Tibial nerve (tissue), 4 donors: ENCODE measurements at regions not wholly inside any gene's neighbourhood (a gene's known extent, or its start where the extent isn't known, plus 50 kb on each side); places are given as distances from the start of the nearest gene placed in this dataset.

Experiments
- CTCF ChIP-seq, 5 experiments: fragments of 200-600 bp in 3 of 5; fragments of 450-650 bp in 2 of 5; sonication (generic) in 3 of 5; IDR thresholded peaks; one replicate each; pipeline ENCODE4 v1.5.1; 2016 to 2019; ENCODE audit warnings: antibody characterized with exemption in 5 of 5, mild to moderate bottlenecking in 3 of 5, moderate library complexity in 2 of 5
- EP300 ChIP-seq, 2 donors: sonication (generic); formaldehyde crosslinking; IDR thresholded peaks; one replicate each; pipeline ENCODE4 v1.6.1; 2017; ENCODE audit warnings: antibody characterized with exemption in 2 of 2, mild to moderate bottlenecking in 1 of 2
- POLR2A ChIP-seq, 2 donors: fragments of 450-650 bp; IDR thresholded peaks; one replicate each; pipeline ENCODE4 v1.6.1; 2017; ENCODE audit warnings: antibody characterized with exemption in 2 of 2, mild to moderate bottlenecking in 2 of 2, moderate library complexity in 2 of 2

GRCh38 chr13:40490086-40490758, 176.2 kb downstream of the FOXO1 start:
- no peak for TF ChIP-seq CTCF (IDR thresholded peaks at IDR 0.05)
- no peak for TF ChIP-seq POLR2A (IDR thresholded peaks at IDR 0.05)
- TF ChIP-seq EP300 (IDR thresholded peaks at IDR 0.05) = no peak
